ENCODE measurements at regions not wholly inside any gene's neighbourhood (a gene's known extent, or its start where the extent isn't known, plus 50 kb on each side); places are given as distances from the start of the nearest gene placed in this dataset.

GRCh38 chr11:80007616-80008015, 566.8 kb upstream of the TENM4 start:
- intact Hi-C loops (cut with micrococcal nuclease; ENCODE audit: unreplicated experiment), result no loop called here
- no peaks in the 10 kb centered on the region for H3K4me1 ChIP-seq (ENCODE audit: control insufficient read depth, insufficient read depth, low read length)
- in situ Hi-C loops (cut with MboI), result no loop called here
- CTCF ChIA-PET, result interaction anchor here (0.9 kb wide), 1 partner anchor 14 kb away, joined by 4 read pairs; no protein-coding TSS in a partner anchor
- SMC1A ChIA-PET (ENCODE audit: uncharacterized antibody, unreplicated experiment), result no interaction called here
- no peak for FAIRE-seq
- H3K9me3 ChIP-seq (replicated peaks; ENCODE audit: control insufficient read depth, insufficient read depth, low read length), result no peaks in the 10 kb centered on the region
- no peak overlapping the region for H3K4me3 ChIP-seq
- no peaks in the 10 kb centered on the region for H4K20me1 ChIP-seq (ENCODE audit: control insufficient read depth, insufficient read depth)
- RAD21 ChIA-PET (ENCODE audit: unreplicated experiment), result no interaction called here
- no peaks in the 10 kb centered on the region for H3K36me3 ChIP-seq (ENCODE audit: control insufficient read depth in 2 of 2, insufficient read depth in 2 of 2, low read length in 1 of 2)
- no peak overlapping the region for H2AFZ ChIP-seq (ENCODE audit: control insufficient read depth, low read depth, low read length)
- H3K9ac ChIP-seq (ENCODE audit: control insufficient read depth, insufficient read depth, low read length), result no peak overlapping the region
- no peak for DNase-seq (ENCODE audit: low read depth, low spot score)
- H3K79me2 ChIP-seq (ENCODE audit: control insufficient read depth, insufficient read depth, low read length), result no peaks in the 10 kb centered on the region
- ATAC-seq, result no peak
- WGBS (ENCODE audit: insufficient coverage, insufficient replicate concordance, low lambda C conversion rate, missing lambda C conversion rate), result 16% methylated on average over 6 of the region's 6 CpGs
- no TSS peak for BruUV-seq (replicated peaks)
- H3K27me3 ChIP-seq (replicated peaks in 1 of 2; ENCODE audit: control insufficient read depth in 2 of 2, insufficient read depth in 2 of 2, low read length in 1 of 2), result no peaks in the 10 kb centered on the region
- H3K27ac ChIP-seq (ENCODE audit: control insufficient read depth, insufficient read depth), result no peak overlapping the region
- no peak for TF ChIP-seq ZBED1 (IDR thresholded peaks at IDR 0.05; ENCODE audit: borderline replicate concordance)
- no peak for TF ChIP-seq PBX3 (IDR thresholded peaks at IDR 0.05; ENCODE audit: insufficient replicate concordance, low read depth, low read length)
- no peak for TF ChIP-seq EED (IDR thresholded peaks at IDR 0.05; ENCODE audit: low read depth)
- no peak for TF ChIP-seq ZBTB11 (CRISPR knock-in tag; IDR thresholded peaks at IDR 0.05)
- TF ChIP-seq ESRRA (IDR thresholded peaks at IDR 0.05; ENCODE audit: low read length), result no peak
- no peak for TF ChIP-seq CBX3 (IDR thresholded peaks at IDR 0.05; ENCODE audit: borderline replicate concordance, low read depth)
- no peak for TF ChIP-seq ZNF274 (IDR thresholded peaks at IDR 0.05; ENCODE audit: insufficient read depth, insufficient read length)
- TF ChIP-seq IRF4 (IDR thresholded peaks at IDR 0.05; ENCODE audit: low read depth, low read length), result no peak
- TF ChIP-seq ETV6 (conservative IDR thresholded peaks at IDR 0.05 in 1 of 2, IDR thresholded peaks at IDR 0.05 in 1 of 2; ENCODE audit: borderline replicate concordance in 1 of 2, low read depth in 1 of 2), result no peak
- H3K4me2 ChIP-seq (ENCODE audit: control insufficient read depth, insufficient read depth), result no peak overlapping the region
- POLR2A ChIA-PET, result no interaction called here
